ENCODE measurements at regions not wholly inside any gene's neighbourhood (a gene's known extent, or its start where the extent isn't known, plus 50 kb on each side); places are given as distances from the start of the nearest gene placed in this dataset.
A peak's percentile ranks its signal among the peaks of the same experiment; 100 is the strongest.
"Not testable (repeated sequence)": the region's sequence is repeated elsewhere in the genome, so short reads cannot be mapped to it uniquely, and the experiment has no call there.

GRCh38 chr2:55124682-55125081, 74.4 kb upstream of the RTN4 start:
- not testable (repeated sequence) for DNase-seq

GRCh38 chr2:55123851-55124269, 73.6 kb upstream of the RTN4 start:
- DNase-seq: no peak

GRCh38 chr2:55120634-55121359, 70.5 kb upstream of the RTN4 start:
- DNase-seq: no peak

GRCh38 chr2:55119711-55120487, 69.6 kb upstream of the RTN4 start:
- no peak for DNase-seq

- no peak for DNase-seq
These were observed 68.4 kb upstream of the RTN4 start for GRCh38 chr2:55118643-55119083.

- no peak for DNase-seq
These were observed 66.7 kb upstream of the RTN4 start for GRCh38 chr2:55116966-55117365.

GRCh38 chr2:55116598-55116964, 66.3 kb upstream of the RTN4 start:
- no peak for DNase-seq

GRCh38 chr2:55115761-55116597, 65.7 kb upstream of the RTN4 start:
- DNase-seq: peak in 1 of 2 experiments; percentile 2

GRCh38 chr2:55114597-55114996, 64.3 kb upstream of the RTN4 start:
- no peak for DNase-seq

- peak in 1 of 2 experiments; percentile 25 for DNase-seq
These were observed 63.8 kb upstream of the RTN4 start for GRCh38 chr2:55114082-55114481.

GRCh38 chr2:55112229-55113031, 62.2 kb upstream of the RTN4 start:
- DNase-seq: peak; percentile 91 to 92

GRCh38 chr2:55111570-55112228, 61.4 kb upstream of the RTN4 start:
- peak; percentile 93 to 94 for DNase-seq

- DNase-seq: peak in 1 of 2 experiments; percentile 6
These were observed 60.9 kb upstream of the RTN4 start for GRCh38 chr2:55111230-55111569.

- no peak for DNase-seq
These were observed 59.1 kb upstream of the RTN4 start for GRCh38 chr2:55109219-55109891.

- no peak for DNase-seq
These were observed 58.4 kb upstream of the RTN4 start for GRCh38 chr2:55108456-55109160.

GRCh38 chr2:55107436-55107835, 57.2 kb upstream of the RTN4 start:
- no peak for DNase-seq

- DNase-seq: no peak
These were observed 55.9 kb upstream of the RTN4 start for GRCh38 chr2:55106148-55106547.

- DNase-seq: no peak
These were observed 55.2 kb upstream of the RTN4 start for GRCh38 chr2:55105456-55105855.

- no peak for DNase-seq
These were observed 52.8 kb upstream of the RTN4 start for GRCh38 chr2:55103046-55103445.

GRCh38 chr2:55102056-55102812, 52.0 kb upstream of the RTN4 start:
- DNase-seq: no peak
